IPS-18c (cell line): ENCODE measurements at regions not wholly inside any gene's neighbourhood (a gene's known extent, or its start where the extent isn't known, plus 50 kb on each side); places are given as distances from the start of the nearest gene placed in this dataset.
"Not testable (repeated sequence)": the region's sequence is repeated elsewhere in the genome, so short reads cannot be mapped to it uniquely, and the experiment has no call there.

ENCODE experiments used
- H3K4me3 ChIP-seq: 2 replicates; pipeline ENCODE4 v1.7.0; 2013; ENCODE audit warnings: low read depth, mild to moderate bottlenecking, low read length, moderate library complexity; ENCODE audit not compliant: insufficient read depth
- H3K9me3 ChIP-seq: one replicate; pipeline ENCODE4 v1.6.1; 2013; ENCODE audit warnings: mild to moderate bottlenecking, low read length, moderate library complexity; ENCODE audit not compliant: control insufficient read depth, insufficient read depth

- H3K9me3 ChIP-seq, H3K4me3 ChIP-seq: not testable (repeated sequence)
Observed at GRCh38 chr1:147103416-147104155, 68.7 kb downstream of the PRKAB2 start.

- no peaks in the 10 kb centered on the region for H3K9me3 ChIP-seq
- H3K4me3 ChIP-seq: no peak overlapping the region
Observed at GRCh38 chr1:147099192-147099591, 73.1 kb downstream of the PRKAB2 start.

GRCh38 chr1:147098338-147098973 is 73.8 kb downstream of the PRKAB2 start:
- not testable (repeated sequence) for H3K9me3 ChIP-seq, H3K4me3 ChIP-seq

- H3K9me3 ChIP-seq: no peaks in the 10 kb centered on the region
Observed at GRCh38 chr1:147095691-147096090, 76.6 kb downstream of the PRKAB2 start.

GRCh38 chr1:147091801-147092200 is 80.5 kb downstream of the PRKAB2 start:
- no peaks in the 10 kb centered on the region for H3K9me3 ChIP-seq
- no peak overlapping the region for H3K4me3 ChIP-seq

More at GRCh38 chr1:147095691-147096090, 76.6 kb downstream of the PRKAB2 start:
- H3K4me3 ChIP-seq: no peak overlapping the region

- no peak overlapping the region for H3K4me3 ChIP-seq
Observed at GRCh38 chr1:147089457-147089856, 82.8 kb downstream of the PRKAB2 start.

GRCh38 chr1:147086129-147086528 is 86.1 kb downstream of the PRKAB2 start:
- H3K4me3 ChIP-seq: no peak overlapping the region
- H3K9me3 ChIP-seq: no peaks in the 10 kb centered on the region

More at GRCh38 chr1:147089457-147089856, 82.8 kb downstream of the PRKAB2 start:
- H3K9me3 ChIP-seq: no peaks in the 10 kb centered on the region

GRCh38 chr1:147084273-147085096 is 87.8 kb downstream of the PRKAB2 start:
- Histone ChIP-seq H3K9me3 (no peaks in the 10 kb centered on the region), H3K4me3 (peak overlapping the region; percentile 75)

- Histone ChIP-seq H3K9me3 (peaks cover 3% of the 10 kb centered on the region), H3K4me3 (peak overlapping the region; percentile 41; the same call in 1 of the 2 replicates)
Observed at GRCh38 chr1:147083919-147084272, 88.4 kb downstream of the PRKAB2 start.

GRCh38 chr1:147080671-147081394 is 91.4 kb downstream of the PRKAB2 start:
- Histone ChIP-seq H3K4me3 (peak overlapping the region; percentile 44; the same call in 1 of the 2 replicates), H3K9me3 (peaks cover 4% of the 10 kb centered on the region)

GRCh38 chr1:147080006-147080661 is 92.1 kb downstream of the PRKAB2 start:
- peak overlapping the region; percentile 36; the same call in 1 of the 2 replicates for H3K4me3 ChIP-seq
- peaks cover 4% of the 10 kb centered on the region for H3K9me3 ChIP-seq

- H3K9me3 ChIP-seq: peaks cover 4% of the 10 kb centered on the region
- H3K4me3 ChIP-seq: peak overlapping the region; percentile 36; the same call in 1 of the 2 replicates
Observed at GRCh38 chr1:147079400-147080005, 92.8 kb downstream of the PRKAB2 start.

- H3K9me3 ChIP-seq: peaks cover 4% of the 10 kb centered on the region
- peak overlapping the region; percentile 49 for H3K4me3 ChIP-seq
Observed at GRCh38 chr1:147078606-147079399, 93.5 kb downstream of the PRKAB2 start.

- H3K9me3 ChIP-seq: peaks cover 4% of the 10 kb centered on the region
- H3K4me3 ChIP-seq: peak overlapping the region; percentile 49
Observed at GRCh38 chr1:147077936-147078605, 94.2 kb downstream of the PRKAB2 start.

- Histone ChIP-seq H3K4me3 (peak overlapping the region; percentile 31; the same call in 1 of the 2 replicates), H3K9me3 (peaks cover 6% of the 10 kb centered on the region)
Observed at GRCh38 chr1:147077523-147077922, 94.7 kb downstream of the PRKAB2 start.
